IMR-90 (cell line): ENCODE measurements at regions not wholly inside any gene's neighbourhood (a gene's known extent, or its start where the extent isn't known, plus 50 kb on each side); places are given as distances from the start of the nearest gene placed in this dataset.
"Not testable (repeated sequence)": the region's sequence is repeated elsewhere in the genome, so short reads cannot be mapped to it uniquely, and the experiment has no call there.

Experiments used
- ATAC-seq: fragments of 200-7000 bp; cut with Tn5 transposase; 2 replicates; pipeline ENCODE4 v1.9.1; 2020; ENCODE audit warnings: low read depth, mild to moderate bottlenecking, moderate library complexity
- BruUV-seq: library from RNA; stranded (reverse); fragments of 400-500 nt; replicated peaks from 2 replicates; lab custom pipeline; 2021; lab: Mats Ljungman, UMichigan
- CTCF ChIA-PET: fragments of 300-600 bp; formaldehyde crosslinking; extraction: SDS; loops from one replicate; lab custom pipeline; 2021; ENCODE audit warnings: antibody characterized with exemption; lab: Yijun Ruan, JAX
- POLR2A ChIA-PET: fragments of 300-600 bp; sonication (Branson Sonifier 250); formaldehyde crosslinking; loops from one replicate; lab custom pipeline; 2022; ENCODE audit warnings: antibody characterized with exemption; ENCODE audit not compliant: unreplicated experiment; lab: Charles Lee
- DNase-seq: peaks from one replicate; pipeline ENCODE4 v3.0.0; 2013
- H2AFZ ChIP-seq: replicated peaks from 2 replicates; pipeline ENCODE3; 2013; ENCODE audit warnings: low read length, mild to moderate bottlenecking; ENCODE audit not compliant: poor library complexity
- H2AK5ac ChIP-seq: 2 replicates; pipeline ENCODE4 v1.6.1; 2013; ENCODE audit warnings: low read depth, low read length, inconsistent platforms
- H2AK9ac ChIP-seq: replicated peaks from 2 replicates; pipeline ENCODE3; 2013; ENCODE audit warnings: mild to moderate bottlenecking, low read depth, low read length, moderate library complexity; ENCODE audit not compliant: poor library complexity
- H2BK120ac ChIP-seq: 2 replicates; pipeline ENCODE4 v1.6.1; 2013; ENCODE audit warnings: low read depth, low read length, inconsistent platforms
- H2BK15ac ChIP-seq: 3 replicates; pipeline ENCODE4 v1.6.1; 2013; ENCODE audit warnings: low read depth, low read length, inconsistent platforms
- H2BK20ac ChIP-seq: 2 replicates; pipeline ENCODE4 v1.6.1; 2013; ENCODE audit warnings: low read depth, mild to moderate bottlenecking, inconsistent platforms, low read length, moderate library complexity
- H2BK5ac ChIP-seq: 2 replicates; pipeline ENCODE4 v1.6.1; 2013; ENCODE audit warnings: mild to moderate bottlenecking, low read depth, low read length, inconsistent platforms; ENCODE audit not compliant: poor library complexity, severe bottlenecking
- H3K14ac ChIP-seq: replicated peaks from 2 replicates; pipeline ENCODE4 v1.6.1; 2013; ENCODE audit warnings: low read depth, low read length, inconsistent platforms
- H3K18ac ChIP-seq: 2 replicates; pipeline ENCODE4 v1.6.1; 2013; ENCODE audit warnings: low read depth, low read length, control low read depth
- H3K23ac ChIP-seq: 2 replicates; pipeline ENCODE4 v1.6.1; 2013; ENCODE audit warnings: low read depth, low read length, inconsistent platforms
- H3K27ac ChIP-seq: 2 replicates; pipeline ENCODE4 v1.5.1; 2013; ENCODE audit warnings: mild to moderate bottlenecking, control low read depth, low read length; ENCODE audit not compliant: insufficient read depth
- H3K27me3 ChIP-seq: 2 replicates; pipeline ENCODE4 v1.6.1; 2013; ENCODE audit warnings: low read length; ENCODE audit not compliant: control insufficient read depth, insufficient read depth
- H3K36me3 ChIP-seq: 2 replicates; pipeline ENCODE4 v1.6.1; 2013; ENCODE audit warnings: low read length, mixed read lengths; ENCODE audit not compliant: control insufficient read depth, insufficient read depth
- H3K4ac ChIP-seq: 2 replicates; pipeline ENCODE4 v1.6.1; 2013; ENCODE audit warnings: low read depth, low read length, inconsistent platforms
- H3K4me1 ChIP-seq: 2 replicates; pipeline ENCODE4 v1.6.1; 2013; ENCODE audit warnings: low read length, mixed read lengths; ENCODE audit not compliant: control insufficient read depth, insufficient read depth
- H3K4me2 ChIP-seq: 2 replicates; pipeline ENCODE4 v1.6.1; 2013; ENCODE audit warnings: low read depth, mild to moderate bottlenecking, control low read depth, low read length, moderate library complexity
- H3K4me3 ChIP-seq: 2 replicates; pipeline ENCODE4 v1.5.1; 2013; ENCODE audit warnings: low read depth, mild to moderate bottlenecking, control low read depth, low read length, moderate library complexity; ENCODE audit not compliant: insufficient read depth
- H3K56ac ChIP-seq: 2 replicates; pipeline ENCODE4 v1.6.1; 2013; ENCODE audit warnings: low read length, inconsistent platforms; ENCODE audit not compliant: insufficient read depth; ENCODE audit errors: extremely low read depth
- H3K79me1 ChIP-seq, 2 experiments: 2 replicates each; pipeline ENCODE4 v1.6.1; 2013; ENCODE audit warnings: low read length in 2 of 2, inconsistent platforms in 1 of 2, low read depth in 1 of 2
- H3K9ac ChIP-seq: 2 replicates; pipeline ENCODE4 v1.6.1; 2013; ENCODE audit warnings: low read depth, low read length, control low read depth
- H3K9me1 ChIP-seq: 2 replicates; pipeline ENCODE4 v1.6.1; 2013; ENCODE audit warnings: low read length, inconsistent platforms; ENCODE audit not compliant: insufficient read depth
- H3K9me3 ChIP-seq: 2 replicates; pipeline ENCODE4 v1.6.1; 2013; ENCODE audit warnings: low read length; ENCODE audit not compliant: control insufficient read depth, insufficient read depth
- H4K20me1 ChIP-seq: 2 replicates; pipeline ENCODE4 v1.6.1; 2013; ENCODE audit warnings: low read length, inconsistent platforms; ENCODE audit not compliant: insufficient read depth
- H4K5ac ChIP-seq: 2 replicates; pipeline ENCODE4 v1.6.1; 2013; ENCODE audit warnings: mild to moderate bottlenecking, low read depth, low read length, control low read depth
- H4K8ac ChIP-seq, 2 experiments: 2 replicates each; pipeline ENCODE4 v1.6.1; 2013; ENCODE audit warnings: low read depth in 2 of 2, low read length in 2 of 2, control low read depth in 1 of 2, inconsistent platforms in 1 of 2
- H4K91ac ChIP-seq: 2 replicates; pipeline ENCODE4 v1.6.1; 2013; ENCODE audit warnings: low read depth, low read length, inconsistent platforms; ENCODE audit not compliant: insufficient read depth
- WGBS, 2 experiments: methylation state at CpG; one replicate each; pipeline versions ENCODE4 v1.1.5 to v1.1.7; 2013; ENCODE audit warnings: missing lambda C conversion rate in 2 of 2; ENCODE audit not compliant: insufficient read length in 1 of 2; ENCODE audit errors: extremely low coverage in 2 of 2; 5-methylcytosine and 5-hydroxymethylcytosine counted together
- dilution Hi-C: fragments of 300-500 bp; cut with HindIII; formaldehyde crosslinking; loops from one replicate; pipeline ENCODE4 v1.14.3; 2018; ENCODE audit warnings: low sequenced_read_pairs; ENCODE audit not compliant: unreplicated experiment
- in situ Hi-C: fragments of 300-500 bp; cut with MboI; formaldehyde crosslinking; loops from 3 replicates; pipeline ENCODE4 v1.14.3; 2019; ENCODE audit warnings: low sequenced_read_pairs, inconsistent platforms, mixed read lengths
- intact Hi-C: fragments of 100-400 bp; cut with micrococcal nuclease; formaldehyde crosslinking; loops from 2 replicates; pipeline ENCODE4 v1.10.0; 2022

DNA sequence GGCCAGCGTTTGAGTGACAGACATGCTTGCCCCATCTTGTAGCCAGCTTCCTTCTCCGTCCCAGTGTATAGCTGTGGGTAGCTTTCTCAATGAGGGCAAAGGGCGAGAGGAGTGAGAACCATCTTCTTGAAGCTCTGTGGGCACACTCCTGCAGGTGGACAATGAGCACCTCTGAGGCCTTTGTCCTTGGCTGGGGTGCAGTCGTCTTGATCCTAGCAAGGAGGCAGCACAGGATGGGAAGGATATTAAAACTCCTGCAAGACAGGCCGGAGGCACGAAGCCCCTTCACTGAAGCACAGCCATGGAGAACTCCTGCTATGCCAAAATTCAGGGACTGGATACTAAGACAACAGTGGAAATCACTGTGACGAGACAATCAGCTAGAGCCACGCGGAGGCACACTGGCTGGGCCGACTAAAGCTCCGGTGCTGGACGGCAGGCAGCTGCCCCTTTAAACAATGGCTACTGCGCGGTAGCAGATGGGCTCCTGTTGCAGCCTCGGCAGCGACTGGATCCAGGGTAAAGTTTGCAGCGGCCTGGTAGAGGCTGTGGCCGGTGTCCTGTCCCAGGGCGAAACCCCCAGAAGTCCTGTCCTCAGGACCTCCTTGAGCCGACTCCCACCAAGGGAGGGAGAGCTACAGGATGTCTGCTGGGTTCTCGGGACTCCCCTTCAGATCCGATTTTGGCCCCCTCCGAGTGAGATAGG lies 159.0 kb upstream of the ZNF337 start:
- WGBS, 2 experiments: 63% methylated on average over 2 of the region's 23 CpGs; no CpG with 5 or more reads in 1 of the 2 experiments
- DNase-seq, H2AK9ac ChIP-seq, H4K8ac ChIP-seq, H3K9me3 ChIP-seq, CTCF ChIA-PET, H3K9me1 ChIP-seq, H2AK5ac ChIP-seq, H3K18ac ChIP-seq, H3K14ac ChIP-seq, intact Hi-C loops, POLR2A ChIA-PET, H3K56ac ChIP-seq, H2BK5ac ChIP-seq, H3K27ac ChIP-seq, H3K4me3 ChIP-seq, H3K36me3 ChIP-seq, H3K79me1 ChIP-seq, dilution Hi-C loops, H2BK120ac ChIP-seq, H3K23ac ChIP-seq, H3K4ac ChIP-seq, H3K4me1 ChIP-seq, H3K4me2 ChIP-seq, H4K91ac ChIP-seq, H3K9ac ChIP-seq, BruUV-seq, H4K20me1 ChIP-seq, H2BK15ac ChIP-seq, H2AFZ ChIP-seq, H2BK20ac ChIP-seq, H4K5ac ChIP-seq, ATAC-seq, H3K27me3 ChIP-seq: not testable (repeated sequence)
- in situ Hi-C loops: loop anchor here (25.0 kb wide), 3 partner anchors 132 to 868 kb away; partner anchors contain the start of gene APMAP

DNA sequence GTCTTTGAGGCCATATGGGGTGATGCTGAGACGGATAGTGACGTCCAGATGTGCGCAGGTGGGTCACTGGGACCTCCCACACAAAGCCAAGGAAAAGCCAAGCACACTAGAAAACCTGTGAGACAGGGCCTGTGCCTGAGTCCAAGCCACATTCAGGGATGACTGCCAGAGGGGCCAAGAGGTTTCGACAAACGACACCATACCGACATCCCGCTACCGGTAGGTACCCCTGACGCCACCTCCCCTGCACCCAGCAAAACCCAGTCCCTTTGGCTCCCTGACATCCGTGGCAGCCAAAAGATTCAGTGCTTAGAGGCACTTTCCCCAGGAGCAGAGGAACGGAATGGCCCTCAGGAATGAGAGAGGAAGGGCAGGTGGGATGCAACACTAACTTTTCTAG lies 158.0 kb upstream of the ZNF337 start:
- H2AK5ac ChIP-seq, H3K9me3 ChIP-seq, CTCF ChIA-PET, H3K18ac ChIP-seq, H4K5ac ChIP-seq, H2AK9ac ChIP-seq, H3K79me1 ChIP-seq, H3K36me3 ChIP-seq, BruUV-seq, dilution Hi-C loops, DNase-seq, H2BK120ac ChIP-seq, H3K4me2 ChIP-seq, H2AFZ ChIP-seq, H3K56ac ChIP-seq, H4K91ac ChIP-seq, H4K20me1 ChIP-seq, H3K4ac ChIP-seq, ATAC-seq, H3K14ac ChIP-seq, H3K23ac ChIP-seq, intact Hi-C loops, H3K27ac ChIP-seq, H3K9me1 ChIP-seq, H2BK20ac ChIP-seq, H3K4me3 ChIP-seq, H3K4me1 ChIP-seq, H3K9ac ChIP-seq, H2BK5ac ChIP-seq, POLR2A ChIA-PET, H2BK15ac ChIP-seq, H4K8ac ChIP-seq, H3K27me3 ChIP-seq: not testable (repeated sequence)
- WGBS, 2 experiments: no CpG with 5 or more reads among the region's 11 CpGs
- in situ Hi-C loops: loop anchor here (25.0 kb wide), 3 partner anchors 133 to 867 kb away; partner anchors contain the start of gene APMAP
